ENCODE measurements at regions not wholly inside any gene's neighbourhood (a gene's known extent, or its start where the extent isn't known, plus 50 kb on each side); places are given as distances from the start of the nearest gene placed in this dataset.

DNA sequence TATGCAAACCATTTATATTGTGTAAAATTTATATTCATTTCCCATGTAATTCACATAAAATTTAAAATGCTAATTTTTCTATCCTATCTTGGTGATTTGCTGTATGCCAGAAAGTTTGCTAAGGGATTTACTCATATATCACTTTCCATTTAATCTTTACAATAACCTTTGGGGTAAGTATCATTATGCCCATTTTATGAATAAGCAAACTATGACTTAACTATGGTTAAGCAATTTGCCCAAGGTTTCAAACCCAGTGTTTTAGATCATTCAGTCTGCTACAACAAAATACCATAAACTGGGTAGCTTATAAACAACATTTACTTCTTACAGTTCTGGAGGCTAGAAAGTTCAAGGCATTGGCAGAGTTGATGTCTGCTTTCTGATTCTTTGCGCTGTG lies 246.4 kb upstream of the TMEM161B start:
- TF ChIP-seq, protein P1, sequence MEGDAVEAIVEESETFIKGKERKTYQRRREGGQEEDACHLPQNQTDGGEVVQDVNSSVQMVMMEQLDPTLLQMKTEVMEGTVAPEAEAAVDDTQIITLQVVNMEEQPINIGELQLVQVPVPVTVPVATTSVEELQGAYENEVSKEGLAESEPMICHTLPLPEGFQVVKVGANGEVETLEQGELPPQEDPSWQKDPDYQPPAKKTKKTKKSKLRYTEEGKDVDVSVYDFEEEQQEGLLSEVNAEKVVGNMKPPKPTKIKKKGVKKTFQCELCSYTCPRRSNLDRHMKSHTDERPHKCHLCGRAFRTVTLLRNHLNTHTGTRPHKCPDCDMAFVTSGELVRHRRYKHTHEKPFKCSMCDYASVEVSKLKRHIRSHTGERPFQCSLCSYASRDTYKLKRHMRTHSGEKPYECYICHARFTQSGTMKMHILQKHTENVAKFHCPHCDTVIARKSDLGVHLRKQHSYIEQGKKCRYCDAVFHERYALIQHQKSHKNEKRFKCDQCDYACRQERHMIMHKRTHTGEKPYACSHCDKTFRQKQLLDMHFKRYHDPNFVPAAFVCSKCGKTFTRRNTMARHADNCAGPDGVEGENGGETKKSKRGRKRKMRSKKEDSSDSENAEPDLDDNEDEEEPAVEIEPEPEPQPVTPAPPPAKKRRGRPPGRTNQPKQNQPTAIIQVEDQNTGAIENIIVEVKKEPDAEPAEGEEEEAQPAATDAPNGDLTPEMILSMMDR (IDR thresholded peaks at IDR 0.05; ENCODE audit: poor library complexity, severe bottlenecking) = no peak
- DNase-seq (ENCODE audit: low spot score) = no peak

DNA sequence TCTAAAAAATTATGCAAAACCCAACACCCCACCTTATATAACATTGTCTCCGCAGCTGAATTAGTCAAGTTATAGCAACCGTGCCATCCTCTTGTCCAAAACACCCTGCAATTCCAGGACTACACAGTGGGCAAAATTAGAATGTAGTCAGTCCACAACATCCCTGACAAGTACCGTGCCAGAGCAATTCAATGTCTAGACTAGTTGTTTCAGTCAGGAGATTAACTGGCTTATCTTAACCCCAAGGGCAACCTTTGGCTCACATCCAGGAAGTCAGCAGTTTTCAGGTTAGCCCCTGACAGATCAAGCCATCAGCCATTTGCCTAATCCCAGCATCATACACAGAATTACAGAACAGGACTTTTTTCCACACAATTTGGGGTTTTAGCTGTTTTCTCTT lies 240.8 kb upstream of the TMEM161B start:
- no peaks in the 10 kb centered on the region for H3K4me1 ChIP-seq (ENCODE audit: insufficient read depth, poor library complexity, severe bottlenecking)
- no peak for ATAC-seq (ENCODE audit: low read depth)
- no peak for DNase-seq (ENCODE audit: low spot score)
- H3K4me3 ChIP-seq (ENCODE audit: severe bottlenecking) = no peak overlapping the region
- H3K27me3 ChIP-seq (ENCODE audit: insufficient read depth, poor library complexity, severe bottlenecking) = peaks cover 13% of the 10 kb centered on the region
- TF ChIP-seq, protein P1 (IDR thresholded peaks at IDR 0.05; ENCODE audit: poor library complexity, severe bottlenecking) = no peak
- no peak overlapping the region for H3K27ac ChIP-seq (ENCODE audit: poor library complexity, severe bottlenecking)
- H3K9me3 ChIP-seq (ENCODE audit: severe bottlenecking) = no peaks in the 10 kb centered on the region
- no peaks in the 10 kb centered on the region for H3K36me3 ChIP-seq (ENCODE audit: low read depth)

More for the DNA sequence above, 246.4 kb upstream of the TMEM161B start:
- no peaks in the 10 kb centered on the region for H3K36me3 ChIP-seq (ENCODE audit: low read depth)
- ATAC-seq (ENCODE audit: low read depth) = no peak
- no peaks in the 10 kb centered on the region for H3K9me3 ChIP-seq (ENCODE audit: severe bottlenecking)
- no peak overlapping the region for H3K27ac ChIP-seq (ENCODE audit: poor library complexity, severe bottlenecking)
- no peak overlapping the region for H3K4me3 ChIP-seq (ENCODE audit: severe bottlenecking)
- H3K27me3 ChIP-seq (ENCODE audit: insufficient read depth, poor library complexity, severe bottlenecking) = peaks cover 22% of the 10 kb centered on the region
- no peaks in the 10 kb centered on the region for H3K4me1 ChIP-seq (ENCODE audit: insufficient read depth, poor library complexity, severe bottlenecking)

DNA sequence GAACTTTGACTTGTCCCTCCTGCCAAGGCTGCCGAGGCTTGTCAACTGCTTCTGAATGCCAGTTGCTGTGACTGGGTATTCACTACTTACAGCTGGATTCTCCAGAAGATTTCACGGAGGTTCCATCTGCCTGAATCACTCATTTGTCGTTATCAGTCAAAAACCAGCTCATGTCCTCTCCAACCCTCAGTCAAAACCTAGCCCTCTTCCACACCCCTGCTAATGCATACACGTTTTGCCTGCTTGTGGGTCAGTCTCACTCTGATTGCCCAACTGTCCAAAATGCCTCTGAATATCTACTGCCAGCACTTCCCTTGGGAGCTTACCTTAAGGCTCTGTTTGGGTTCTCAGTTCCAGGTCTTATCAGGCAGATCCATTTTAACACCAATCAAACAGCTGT lies 238.6 kb upstream of the TMEM161B start:
- DNase-seq (ENCODE audit: low spot score) = no peak
- Histone ChIP-seq H3K36me3 (ENCODE audit: low read depth) (no peaks in the 10 kb centered on the region), H3K27ac (ENCODE audit: poor library complexity, severe bottlenecking) (no peak overlapping the region), H3K9me3 (ENCODE audit: severe bottlenecking) (no peaks in the 10 kb centered on the region), H3K4me3 (ENCODE audit: severe bottlenecking) (no peak overlapping the region), H3K27me3 (ENCODE audit: insufficient read depth, poor library complexity, severe bottlenecking) (peaks cover 9% of the 10 kb centered on the region), H3K4me1 (ENCODE audit: insufficient read depth, poor library complexity, severe bottlenecking) (no peaks in the 10 kb centered on the region)
- TF ChIP-seq, protein P1 (IDR thresholded peaks at IDR 0.05; ENCODE audit: poor library complexity, severe bottlenecking) = no peak
- no peak for ATAC-seq (ENCODE audit: low read depth)

DNA sequence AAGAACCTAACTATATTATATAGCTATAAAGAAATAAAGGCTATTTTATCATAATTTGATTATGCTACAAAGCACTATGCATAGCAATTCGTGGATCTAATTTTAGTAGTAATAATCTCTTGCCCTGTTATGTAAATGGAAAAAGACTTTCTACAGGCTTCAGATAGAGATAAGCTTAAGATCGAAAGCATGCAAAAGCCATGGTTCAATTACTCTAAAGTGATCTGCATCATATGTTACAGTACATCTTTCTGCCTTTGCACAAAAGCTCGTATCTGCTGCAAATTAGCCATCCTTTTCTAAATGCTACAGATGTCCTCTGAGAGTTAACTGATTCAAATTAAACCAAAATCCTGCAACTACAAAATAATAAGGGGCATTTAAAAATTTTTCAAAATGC lies 234.8 kb upstream of the TMEM161B start:
- Histone ChIP-seq H3K9me3 (ENCODE audit: severe bottlenecking) (no peaks in the 10 kb centered on the region), H3K27ac (ENCODE audit: poor library complexity, severe bottlenecking) (no peak overlapping the region), H3K36me3 (ENCODE audit: low read depth) (no peaks in the 10 kb centered on the region), H3K4me3 (ENCODE audit: severe bottlenecking) (no peak overlapping the region), H3K4me1 (ENCODE audit: insufficient read depth, poor library complexity, severe bottlenecking) (no peaks in the 10 kb centered on the region), H3K27me3 (ENCODE audit: insufficient read depth, poor library complexity, severe bottlenecking) (peaks cover 4% of the 10 kb centered on the region)
- no peak for DNase-seq (ENCODE audit: low spot score)
- no peak for ATAC-seq (ENCODE audit: low read depth)
- TF ChIP-seq, protein P1 (IDR thresholded peaks at IDR 0.05; ENCODE audit: poor library complexity, severe bottlenecking) = no peak

DNA sequence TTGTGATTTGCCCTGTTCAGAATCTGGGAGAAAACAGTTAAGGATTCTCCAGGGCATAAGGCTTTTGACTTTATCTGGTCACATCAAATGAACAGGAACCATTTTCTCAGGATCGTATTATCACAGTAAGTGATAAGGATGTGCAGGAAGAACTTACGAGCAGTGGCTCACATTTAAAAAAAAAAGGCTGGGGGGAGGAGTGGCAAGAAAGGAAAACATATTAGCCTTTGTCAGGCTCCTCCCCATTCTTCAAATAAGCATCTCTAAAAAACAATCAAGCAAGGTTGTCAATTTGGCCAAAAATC lies 234.3 kb upstream of the TMEM161B start:
- no peaks in the 10 kb centered on the region for H3K4me1 ChIP-seq (ENCODE audit: insufficient read depth, poor library complexity, severe bottlenecking)
- no peaks in the 10 kb centered on the region for H3K9me3 ChIP-seq (ENCODE audit: severe bottlenecking)
- TF ChIP-seq, protein P1 (IDR thresholded peaks at IDR 0.05; ENCODE audit: poor library complexity, severe bottlenecking) = no peak
- H3K27me3 ChIP-seq (ENCODE audit: insufficient read depth, poor library complexity, severe bottlenecking) = peaks cover 4% of the 10 kb centered on the region
- H3K27ac ChIP-seq (ENCODE audit: poor library complexity, severe bottlenecking) = no peak overlapping the region
- H3K36me3 ChIP-seq (ENCODE audit: low read depth) = no peaks in the 10 kb centered on the region
- peak overlapping the region; percentile 21 for H3K4me3 ChIP-seq (ENCODE audit: severe bottlenecking)
- DNase-seq (ENCODE audit: low spot score) = no peak
- ATAC-seq (ENCODE audit: low read depth) = no peak

Data from RWPE2 (cell line).